ENCODE measurements at regions not wholly inside any gene's neighbourhood (a gene's known extent, or its start where the extent isn't known, plus 50 kb on each side); places are given as distances from the start of the nearest gene placed in this dataset.

- no peak for TF ChIP-seq HDAC2 (IDR thresholded peaks at IDR 0.05; ENCODE audit: borderline replicate concordance in 1 of 2, low read depth in 2 of 2, low read length in 2 of 2)
Observed at GRCh38 chr1:221849110-221849509, 107.2 kb upstream of the DUSP10 start (continued).

Data from H1 (cell line).